ENCODE measurements at regions not wholly inside any gene's neighbourhood (a gene's known extent, or its start where the extent isn't known, plus 50 kb on each side); places are given as distances from the start of the nearest gene placed in this dataset.

DNA sequence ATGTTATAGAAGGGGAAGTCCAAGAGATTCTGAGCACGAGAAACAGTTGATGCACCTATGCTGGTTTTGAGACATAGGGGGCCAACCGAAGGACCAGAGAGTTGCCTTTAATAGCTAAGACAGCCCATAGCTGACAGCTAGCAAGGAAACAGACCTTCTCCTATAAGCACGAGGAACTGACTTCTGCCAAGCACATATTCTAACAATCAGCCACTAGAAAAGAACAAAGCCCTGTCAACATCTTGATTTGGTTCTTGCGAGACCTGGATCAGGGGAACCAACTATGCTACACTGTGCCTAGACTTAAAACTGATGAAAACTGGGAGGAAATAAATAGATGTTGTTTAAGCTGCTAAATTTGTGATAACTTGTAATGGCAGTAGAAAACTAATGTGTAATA is 785.6 kb downstream of the TMTC2 start:
- Mint-ChIP-seq H3K4me1 (ENCODE audit: low read depth, unreplicated experiment) (peaks cover 14% of the 10 kb centered on the region), H3K9me3 (ENCODE audit: low read depth, unreplicated experiment) (no peaks in the 10 kb centered on the region), H3K27ac (ENCODE audit: unreplicated experiment) (no peak overlapping the region), H3K4me3 (ENCODE audit: low read depth, unreplicated experiment) (no peak overlapping the region), H3K27me3 (ENCODE audit: unreplicated experiment) (no peaks in the 10 kb centered on the region), H3K36me3 (ENCODE audit: insufficient read depth, unreplicated experiment) (no peaks in the 10 kb centered on the region)
- BruUV-seq (replicated peaks), result no TSS peak
- intact Hi-C loops (cut with micrococcal nuclease; ENCODE audit: unreplicated experiment), result no loop called here
- CTCF ChIA-PET, result no interaction called here
- DNase-seq, result no peak
- TF ChIP-seq, protein P1, sequence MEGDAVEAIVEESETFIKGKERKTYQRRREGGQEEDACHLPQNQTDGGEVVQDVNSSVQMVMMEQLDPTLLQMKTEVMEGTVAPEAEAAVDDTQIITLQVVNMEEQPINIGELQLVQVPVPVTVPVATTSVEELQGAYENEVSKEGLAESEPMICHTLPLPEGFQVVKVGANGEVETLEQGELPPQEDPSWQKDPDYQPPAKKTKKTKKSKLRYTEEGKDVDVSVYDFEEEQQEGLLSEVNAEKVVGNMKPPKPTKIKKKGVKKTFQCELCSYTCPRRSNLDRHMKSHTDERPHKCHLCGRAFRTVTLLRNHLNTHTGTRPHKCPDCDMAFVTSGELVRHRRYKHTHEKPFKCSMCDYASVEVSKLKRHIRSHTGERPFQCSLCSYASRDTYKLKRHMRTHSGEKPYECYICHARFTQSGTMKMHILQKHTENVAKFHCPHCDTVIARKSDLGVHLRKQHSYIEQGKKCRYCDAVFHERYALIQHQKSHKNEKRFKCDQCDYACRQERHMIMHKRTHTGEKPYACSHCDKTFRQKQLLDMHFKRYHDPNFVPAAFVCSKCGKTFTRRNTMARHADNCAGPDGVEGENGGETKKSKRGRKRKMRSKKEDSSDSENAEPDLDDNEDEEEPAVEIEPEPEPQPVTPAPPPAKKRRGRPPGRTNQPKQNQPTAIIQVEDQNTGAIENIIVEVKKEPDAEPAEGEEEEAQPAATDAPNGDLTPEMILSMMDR (IDR thresholded peaks at IDR 0.05; ENCODE audit: unreplicated experiment), result no peak

DNA sequence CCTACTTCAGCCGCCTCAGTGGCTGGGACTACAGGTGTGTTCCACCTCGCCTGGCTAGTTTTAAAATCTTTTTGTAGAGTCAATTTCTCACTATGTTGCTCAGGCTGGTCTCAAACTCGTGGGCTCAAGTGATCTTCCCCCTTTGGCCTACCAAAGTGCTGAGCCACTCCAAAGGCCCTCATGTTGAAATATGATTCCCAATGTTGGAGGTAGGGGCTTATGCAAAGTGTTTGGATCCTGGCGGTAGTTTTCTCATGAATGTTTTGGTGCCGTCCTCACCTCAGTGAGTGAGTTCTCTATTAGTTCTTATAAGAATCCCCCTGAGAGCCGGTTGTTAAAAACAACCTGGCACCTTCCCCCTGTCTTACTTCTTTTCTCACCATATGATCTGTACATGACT is 784.6 kb downstream of the TMTC2 start:
- TF ChIP-seq, protein P1 (IDR thresholded peaks at IDR 0.05; ENCODE audit: unreplicated experiment), result no peak
- peaks cover 4% of the 10 kb centered on the region for H3K4me1 Mint-ChIP-seq (ENCODE audit: low read depth, unreplicated experiment)
- BruUV-seq (replicated peaks), result no TSS peak
- DNase-seq, result no peak
- H3K4me3 Mint-ChIP-seq (ENCODE audit: low read depth, unreplicated experiment), result no peak overlapping the region
- H3K9me3 Mint-ChIP-seq (ENCODE audit: low read depth, unreplicated experiment), result no peaks in the 10 kb centered on the region
- H3K27ac Mint-ChIP-seq (ENCODE audit: unreplicated experiment), result no peak overlapping the region
- intact Hi-C loops (cut with micrococcal nuclease; ENCODE audit: unreplicated experiment), result no loop called here
- CTCF ChIA-PET, result interaction anchor here (0.6 kb wide), 1 partner anchor 942 kb away, joined by 3 read pairs; no protein-coding TSS in a partner anchor
- H3K36me3 Mint-ChIP-seq (ENCODE audit: insufficient read depth, unreplicated experiment), result no peaks in the 10 kb centered on the region
- H3K27me3 Mint-ChIP-seq (ENCODE audit: unreplicated experiment), result no peaks in the 10 kb centered on the region

DNA sequence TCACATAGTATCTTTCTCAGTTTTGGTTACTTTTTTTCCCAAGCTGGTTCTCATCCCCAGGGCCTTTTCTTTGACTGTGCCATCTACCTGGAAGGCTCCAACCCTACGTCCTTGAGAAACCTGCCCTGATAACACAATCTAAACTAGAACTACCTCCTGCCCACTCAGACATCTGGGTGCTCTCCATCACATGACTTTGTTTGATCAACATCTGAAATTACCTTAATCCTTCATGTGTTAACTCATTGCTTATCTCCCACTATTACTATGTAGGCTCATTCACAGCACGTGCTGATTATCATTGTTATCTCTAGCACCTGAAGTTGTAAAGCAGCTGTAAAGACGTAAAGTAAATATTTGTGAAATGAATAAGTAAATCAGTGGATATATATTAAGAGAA is 784.0 kb downstream of the TMTC2 start:
- Mint-ChIP-seq H3K4me3 (ENCODE audit: low read depth, unreplicated experiment) (no peak overlapping the region), H3K27ac (ENCODE audit: unreplicated experiment) (no peak overlapping the region), H3K36me3 (ENCODE audit: insufficient read depth, unreplicated experiment) (no peaks in the 10 kb centered on the region), H3K4me1 (ENCODE audit: low read depth, unreplicated experiment) (no peaks in the 10 kb centered on the region), H3K9me3 (ENCODE audit: low read depth, unreplicated experiment) (no peaks in the 10 kb centered on the region), H3K27me3 (ENCODE audit: unreplicated experiment) (no peaks in the 10 kb centered on the region)
- no TSS peak for BruUV-seq (replicated peaks)
- CTCF ChIA-PET, result interaction anchor here (0.6 kb wide), 1 partner anchor 941 kb away, joined by 3 read pairs; no protein-coding TSS in a partner anchor
- intact Hi-C loops (cut with micrococcal nuclease; ENCODE audit: unreplicated experiment), result no loop called here
- TF ChIP-seq, protein P1 (IDR thresholded peaks at IDR 0.05; ENCODE audit: unreplicated experiment), result no peak
- DNase-seq, result no peak

DNA sequence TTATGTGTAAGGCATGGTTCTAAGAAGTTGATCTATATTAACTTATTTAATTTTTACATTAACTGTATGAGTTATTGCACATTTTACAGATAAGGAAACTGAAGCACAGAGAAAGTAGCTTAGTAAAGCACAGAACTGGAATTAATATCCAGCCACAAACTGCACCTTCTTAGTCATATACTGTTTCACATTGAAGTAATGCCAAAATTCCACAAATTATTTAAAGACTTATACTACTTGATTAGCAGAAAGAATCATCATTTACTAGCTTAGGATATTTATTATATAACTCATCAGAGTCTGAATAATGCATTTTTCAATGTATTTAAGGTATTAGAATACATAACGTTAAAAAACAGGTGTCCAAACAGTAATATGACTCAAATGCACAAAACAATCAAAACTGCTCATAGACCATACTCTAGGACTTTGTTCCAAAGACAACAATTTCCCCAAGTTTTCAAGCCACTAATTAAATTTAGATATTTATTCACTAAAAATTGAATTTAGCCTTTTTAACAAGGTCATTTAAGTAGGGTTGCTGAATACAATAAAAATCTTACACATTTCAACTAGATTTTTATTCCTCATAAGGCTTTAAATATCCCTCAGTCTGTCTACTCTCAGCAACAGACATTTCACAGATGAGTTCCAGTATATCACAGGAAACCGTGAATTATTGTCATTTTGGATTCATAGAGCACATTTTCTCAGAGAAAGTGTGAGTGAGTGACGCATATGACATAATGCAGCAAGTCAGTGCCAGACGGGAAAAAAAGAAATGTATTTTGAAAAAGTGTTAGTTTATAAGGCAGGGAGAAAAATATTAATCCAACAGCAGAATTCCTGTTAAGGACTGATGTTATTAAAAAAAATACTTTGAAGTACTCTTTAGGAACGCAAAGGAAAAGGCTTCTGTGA is 782.5 kb downstream of the TMTC2 start:
- no peaks in the 10 kb centered on the region for H3K27me3 Mint-ChIP-seq (ENCODE audit: unreplicated experiment)
- DNase-seq, result no peak
- H3K9me3 Mint-ChIP-seq (ENCODE audit: low read depth, unreplicated experiment), result no peaks in the 10 kb centered on the region
- H3K4me1 Mint-ChIP-seq (ENCODE audit: low read depth, unreplicated experiment), result no peaks in the 10 kb centered on the region
- no TSS peak for BruUV-seq (replicated peaks)
- TF ChIP-seq, protein P1 (IDR thresholded peaks at IDR 0.05; ENCODE audit: unreplicated experiment), result no peak
- H3K27ac Mint-ChIP-seq (ENCODE audit: unreplicated experiment), result no peak overlapping the region
- no peak overlapping the region for H3K4me3 Mint-ChIP-seq (ENCODE audit: low read depth, unreplicated experiment)
- CTCF ChIA-PET, result no interaction called here
- H3K36me3 Mint-ChIP-seq (ENCODE audit: insufficient read depth, unreplicated experiment), result no peaks in the 10 kb centered on the region
- intact Hi-C loops (cut with micrococcal nuclease; ENCODE audit: unreplicated experiment), result no loop called here
